ENCODE measurements at regions not wholly inside any gene's neighbourhood (a gene's known extent, or its start where the extent isn't known, plus 50 kb on each side); places are given as distances from the start of the nearest gene placed in this dataset.
"Not testable (repeated sequence)": the region's sequence is repeated elsewhere in the genome, so short reads cannot be mapped to it uniquely, and the experiment has no call there.

DNA sequence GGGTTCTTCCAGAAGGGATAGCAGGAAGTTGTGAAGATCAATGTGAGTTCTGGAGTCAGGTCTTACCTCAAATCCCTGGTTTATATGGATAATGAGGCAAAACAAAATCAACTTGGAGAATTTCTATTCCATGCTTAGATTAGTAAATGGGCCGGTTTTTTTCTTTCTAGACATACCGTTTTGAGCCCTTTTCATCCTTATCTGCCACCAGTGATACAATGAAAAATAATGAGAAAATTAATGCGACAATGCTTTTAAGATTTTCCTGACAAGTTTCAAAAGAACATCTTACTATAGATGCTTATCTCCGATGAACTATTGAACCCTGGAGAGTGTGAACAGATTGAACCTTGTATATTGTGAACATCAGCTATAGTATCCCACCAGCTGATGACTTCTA, 262.7 kb downstream of the BTG1 start:
- DNase-seq: no peak

DNA sequence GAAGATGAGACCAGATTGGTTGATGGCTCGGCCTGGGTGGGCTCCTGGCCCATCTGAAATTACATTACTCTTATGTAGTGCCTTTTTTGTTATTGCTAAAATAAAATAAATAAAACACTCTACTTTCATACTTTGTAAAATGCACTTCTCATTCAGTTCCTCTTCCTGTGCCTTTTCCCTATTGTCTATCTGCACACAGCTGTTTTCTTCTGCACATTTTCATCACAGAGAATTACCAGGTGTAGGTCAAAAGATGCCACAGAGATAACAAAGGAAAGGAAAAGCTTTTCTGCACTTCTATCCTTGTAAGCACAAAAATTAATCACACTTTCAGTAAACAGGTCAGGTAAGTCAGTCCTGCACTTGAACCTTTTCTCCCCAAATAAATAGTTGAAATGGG, 265.1 kb downstream of the BTG1 start:
- DNase-seq: no peak

DNA sequence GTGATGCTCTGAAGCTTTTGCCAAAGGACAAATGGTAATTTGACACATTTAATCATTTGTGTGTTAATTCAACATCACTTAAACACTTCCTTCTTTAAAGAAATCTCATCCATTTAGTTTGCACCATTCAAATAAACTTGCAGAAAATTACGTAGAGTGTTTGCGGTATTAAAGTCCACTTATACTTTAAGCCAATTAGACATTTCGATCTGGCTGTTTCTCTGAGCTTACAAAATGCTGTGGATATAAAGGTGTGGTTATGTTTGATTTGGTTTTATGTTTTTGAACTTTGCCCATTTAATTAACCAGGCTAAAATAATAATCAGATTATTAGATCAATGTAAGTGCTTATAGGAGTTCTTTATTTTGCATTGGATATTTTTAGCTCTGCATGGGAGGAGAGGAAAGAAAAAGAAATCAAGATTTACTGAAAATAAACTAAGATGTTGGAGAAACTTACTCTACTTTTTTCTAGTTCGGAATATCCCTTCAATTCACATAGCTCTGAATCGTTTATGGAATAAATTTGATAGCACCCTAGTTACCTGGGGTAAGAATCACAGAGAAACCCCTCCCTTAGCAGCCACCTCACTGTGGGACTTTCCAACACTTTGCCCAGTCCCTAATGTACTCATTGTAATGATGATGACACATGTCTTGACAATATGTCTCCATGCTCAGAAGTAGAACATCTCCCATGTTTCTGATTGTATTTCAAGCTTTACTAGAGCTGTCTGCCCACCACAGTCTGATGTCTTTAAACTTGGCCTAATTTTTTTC, 268.0 kb downstream of the BTG1 start:
- peak; percentile 69 for DNase-seq

GRCh38 chr12:91877022-91877421, 268.6 kb downstream of the BTG1 start:
- DNase-seq: peak; percentile 99

DNA sequence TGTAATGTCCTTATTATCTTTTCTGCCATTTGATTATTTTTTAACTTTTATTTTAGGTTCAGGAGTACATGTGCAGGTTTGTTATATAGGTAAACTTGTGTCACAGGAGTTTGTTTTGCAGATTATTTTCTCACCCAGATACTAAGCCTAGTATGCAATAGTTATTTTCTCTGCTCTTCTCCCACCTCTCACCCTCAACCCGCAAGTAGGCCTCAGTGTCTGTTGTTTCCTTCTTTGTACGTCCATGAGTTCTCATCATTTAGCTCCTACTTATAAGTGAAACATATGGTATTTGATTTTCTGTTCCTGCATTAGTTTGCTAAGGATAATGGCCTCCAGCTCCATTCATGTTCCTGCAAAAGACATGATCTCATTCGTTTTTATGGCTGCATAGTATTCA, 270.0 kb downstream of the BTG1 start:
- DNase-seq: not testable (repeated sequence)

DNA sequence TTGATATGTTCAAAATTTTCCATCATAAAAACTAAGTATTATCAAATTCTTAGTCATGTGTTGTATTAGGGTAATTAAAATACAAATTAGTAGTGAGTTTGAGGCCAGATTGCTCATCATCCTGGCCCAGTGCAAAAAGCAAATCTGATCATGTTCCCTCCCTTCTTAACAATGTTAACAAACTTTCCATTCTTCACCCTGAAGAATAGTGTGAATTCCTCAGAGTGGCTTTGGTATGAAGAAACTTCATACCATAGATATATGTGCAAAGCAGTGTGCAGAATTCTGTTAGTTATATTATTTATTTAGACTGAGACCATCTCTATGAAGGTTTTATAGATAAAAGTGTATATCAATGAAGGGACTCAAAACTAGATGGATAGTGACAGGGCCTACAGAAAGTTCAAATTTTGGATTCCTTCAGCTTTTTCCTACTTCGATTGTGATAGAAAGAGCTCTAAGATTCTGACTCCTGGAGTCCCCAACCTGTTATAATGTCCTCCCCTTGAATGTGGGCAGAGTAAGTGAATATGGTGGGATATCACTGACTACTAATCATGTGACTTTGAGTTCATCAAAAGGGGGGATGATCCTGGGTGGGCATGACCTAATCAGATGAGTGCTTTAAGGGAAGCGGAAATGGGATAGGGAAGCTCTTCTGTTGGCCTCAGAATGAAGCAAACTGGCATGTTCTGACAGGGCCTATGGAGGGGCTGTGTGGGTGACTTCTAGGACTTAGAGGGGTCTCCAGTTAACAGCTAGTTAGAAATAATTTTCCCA, 271.4 kb downstream of the BTG1 start:
- DNase-seq: peak; percentile 48

GRCh38 chr12:91871751-91872150, 273.9 kb downstream of the BTG1 start:
- DNase-seq: peak; percentile 90

DNA sequence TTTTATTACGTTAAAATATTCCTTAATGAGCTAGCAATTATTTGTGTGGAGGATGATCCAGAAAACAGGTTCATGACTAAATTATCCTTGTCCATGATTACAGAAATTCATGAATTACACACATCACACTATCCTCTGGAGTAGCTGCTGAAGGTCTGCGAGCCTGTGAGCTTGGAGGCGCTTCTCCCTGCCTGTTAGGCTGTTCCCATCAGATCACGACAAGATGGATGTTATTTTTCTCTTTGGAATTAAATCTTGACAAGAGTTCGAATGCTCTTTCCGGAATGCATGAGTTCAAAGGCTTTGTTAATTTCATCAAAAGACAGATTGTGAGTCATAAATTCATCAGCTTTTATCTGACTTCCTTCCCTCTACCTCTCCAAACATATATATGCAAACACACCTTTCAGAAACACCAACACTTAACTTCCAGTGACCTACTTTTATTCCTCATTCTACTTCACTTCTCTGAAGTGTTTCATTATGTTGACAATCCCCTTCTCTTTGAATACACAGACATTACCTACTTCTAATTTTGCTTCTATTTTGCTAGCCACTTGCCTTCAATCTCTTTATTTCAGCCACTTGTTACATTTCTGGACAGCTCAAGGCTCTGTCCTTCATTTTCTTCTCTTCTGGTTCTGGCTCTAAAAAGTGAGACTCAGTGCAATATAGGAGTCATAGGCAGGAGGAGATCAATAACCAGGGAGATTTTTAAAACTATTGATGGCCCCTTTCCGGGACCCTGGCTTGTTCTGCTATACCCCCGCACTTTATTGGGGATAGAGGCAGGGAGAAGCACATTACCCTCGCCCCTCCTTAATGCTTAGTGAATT, 274.6 kb downstream of the BTG1 start:
- DNase-seq: no peak

GRCh38 chr12:91868054-91868453, 277.6 kb downstream of the BTG1 start:
- no peak for DNase-seq

GRCh38 chr12:91866566-91866965, 279.1 kb downstream of the BTG1 start:
- DNase-seq: no peak

- no peak for DNase-seq
Measured at GRCh38 chr12:91863702-91864101, 281.9 kb downstream of the BTG1 start.

DNA sequence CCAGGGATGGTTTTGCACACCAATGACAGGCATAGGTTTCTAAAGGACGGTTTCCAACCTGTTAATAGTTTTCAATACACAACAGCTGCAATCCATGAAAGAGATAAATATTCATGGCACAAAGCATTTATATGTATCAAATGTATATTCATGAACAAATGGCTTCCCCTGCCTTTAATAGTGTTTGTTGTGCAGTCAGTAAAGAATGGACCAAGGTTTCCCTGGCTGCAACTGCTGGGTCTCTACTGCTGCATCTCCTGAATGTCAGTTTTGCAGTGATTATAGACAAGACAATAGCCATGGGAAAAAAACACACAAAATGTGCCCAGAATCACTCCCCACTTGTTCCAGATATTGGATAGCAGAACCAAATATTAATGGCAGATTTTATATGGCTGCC, 284.1 kb downstream of the BTG1 start:
- DNase-seq: no peak

DNA sequence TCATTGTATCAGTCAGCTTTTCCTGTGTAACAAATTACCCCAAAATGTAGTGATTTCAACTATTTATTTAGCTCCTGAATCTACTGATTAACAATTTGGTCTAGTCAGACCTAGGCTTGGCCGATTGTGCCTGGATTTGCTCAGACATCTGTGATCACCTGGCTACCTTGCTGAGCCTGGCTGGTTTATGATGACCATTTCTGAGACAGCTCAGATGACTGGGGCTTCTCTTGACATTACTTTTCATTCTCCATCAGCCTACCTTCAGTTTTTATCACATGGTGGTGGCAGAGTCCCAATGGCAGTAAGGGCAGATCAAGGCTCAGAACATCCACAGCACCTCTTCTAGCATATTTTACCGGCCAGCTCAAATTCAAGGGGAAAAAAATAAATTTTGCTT, 286.3 kb downstream of the BTG1 start:
- no peak for DNase-seq

DNA sequence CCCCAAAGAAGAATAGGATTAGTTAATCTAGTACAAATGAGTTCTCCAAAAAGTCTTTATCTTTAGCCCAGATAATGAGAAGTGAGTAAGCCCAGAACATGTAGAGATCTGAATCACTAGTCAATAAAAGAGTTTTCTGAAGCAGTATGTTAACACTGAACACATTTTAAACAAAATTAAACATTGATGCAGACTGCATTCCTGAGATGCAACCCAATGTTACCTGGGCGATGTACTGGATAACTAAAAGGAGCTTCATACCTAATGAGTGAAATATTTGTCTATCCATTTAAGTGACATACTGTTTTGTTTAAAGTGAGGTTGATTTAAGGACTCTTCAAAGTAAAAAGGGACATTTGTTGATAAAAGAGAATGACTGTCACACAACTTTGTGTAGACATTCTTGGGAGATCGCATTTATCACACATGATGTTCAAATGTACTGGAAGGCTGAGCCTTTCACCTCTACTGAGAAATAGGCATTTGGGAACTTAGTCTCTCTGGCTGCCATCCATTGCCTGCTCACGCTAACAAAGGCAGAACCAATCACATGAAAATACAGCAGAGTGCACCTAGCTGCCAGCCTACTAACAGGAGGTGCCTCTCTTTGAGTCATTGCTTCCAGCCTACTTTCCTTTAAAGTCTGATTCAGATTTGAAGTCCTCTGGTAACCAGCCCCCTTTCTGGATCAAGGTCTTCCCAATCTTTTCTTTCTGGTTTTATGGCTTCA, 287.7 kb downstream of the BTG1 start:
- no peak for DNase-seq

DNA sequence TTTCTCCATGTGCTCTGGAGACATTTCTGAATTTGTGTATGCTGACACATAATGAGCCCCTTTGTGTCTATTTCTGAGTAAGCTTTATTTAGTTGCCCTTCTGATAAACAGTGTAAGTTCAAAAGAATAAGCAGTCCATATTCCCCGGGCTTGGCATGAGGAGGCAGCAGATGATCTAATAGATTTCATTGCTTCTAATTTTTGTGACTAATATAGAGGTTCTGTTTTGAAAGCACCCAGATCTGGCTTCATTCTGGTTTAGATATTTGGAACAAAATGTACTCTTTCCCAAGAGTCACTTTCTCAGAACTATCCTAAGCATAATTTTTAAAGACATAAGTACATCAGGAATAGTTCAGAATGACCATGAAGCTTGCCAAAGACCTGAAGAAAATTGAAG, 290.9 kb downstream of the BTG1 start:
- peak; percentile 54 for DNase-seq

GRCh38 chr12:91853350-91854127, 292.1 kb downstream of the BTG1 start:
- DNase-seq: no peak

DNA sequence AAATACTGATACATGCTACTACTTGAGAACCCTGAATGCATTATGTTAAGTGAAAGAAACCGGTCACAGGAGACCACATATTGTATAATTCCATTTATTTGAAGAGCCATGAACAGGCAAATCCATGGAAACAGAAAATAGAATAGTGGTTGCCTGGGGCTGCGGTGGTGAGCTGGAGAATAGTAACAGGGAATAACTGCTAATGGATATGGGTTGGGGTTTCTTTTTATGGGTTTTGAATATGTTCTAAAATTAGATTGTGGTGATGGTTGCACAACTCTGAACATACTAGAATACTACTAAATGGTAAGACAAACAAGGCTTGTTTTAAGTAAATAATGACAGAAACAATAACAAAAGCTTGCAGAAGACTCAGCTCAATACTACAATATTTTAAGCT, 293.0 kb downstream of the BTG1 start:
- no peak for DNase-seq

DNA sequence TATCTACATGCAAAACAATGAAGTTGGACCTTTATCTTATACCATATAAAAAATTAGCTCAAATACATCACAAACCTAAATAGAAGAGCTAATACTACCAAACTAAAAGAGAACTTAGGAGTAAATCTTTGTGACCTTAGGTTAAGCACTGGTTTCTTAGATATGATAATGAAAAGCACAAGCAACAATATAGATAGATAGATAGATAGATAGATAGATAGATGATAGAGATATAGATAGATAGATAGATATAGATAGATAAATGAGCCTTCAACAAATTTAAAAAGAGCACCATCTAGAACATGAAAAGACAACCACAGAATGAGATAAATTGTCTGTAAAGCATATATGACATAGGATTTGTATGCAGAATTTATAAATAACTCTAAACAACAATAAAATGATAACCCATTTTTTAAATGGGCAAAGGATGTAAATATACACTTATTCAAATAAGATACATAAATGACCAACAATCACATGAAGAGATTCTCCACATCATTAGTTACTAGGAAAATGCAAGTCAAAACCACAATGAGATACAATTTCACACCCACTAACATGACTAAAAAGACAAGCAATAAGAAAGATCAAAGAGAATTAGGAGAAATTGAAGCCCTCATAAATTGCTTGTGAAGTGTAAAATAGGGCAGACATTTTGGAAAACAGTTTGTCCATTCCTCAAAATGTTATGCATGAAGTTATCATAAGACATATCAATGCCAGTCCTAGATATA, 293.7 kb downstream of the BTG1 start:
- DNase-seq: peak; percentile 19

- DNase-seq: no peak
Measured at GRCh38 chr12:91846466-91847055, 299.1 kb downstream of the BTG1 start.

DNA sequence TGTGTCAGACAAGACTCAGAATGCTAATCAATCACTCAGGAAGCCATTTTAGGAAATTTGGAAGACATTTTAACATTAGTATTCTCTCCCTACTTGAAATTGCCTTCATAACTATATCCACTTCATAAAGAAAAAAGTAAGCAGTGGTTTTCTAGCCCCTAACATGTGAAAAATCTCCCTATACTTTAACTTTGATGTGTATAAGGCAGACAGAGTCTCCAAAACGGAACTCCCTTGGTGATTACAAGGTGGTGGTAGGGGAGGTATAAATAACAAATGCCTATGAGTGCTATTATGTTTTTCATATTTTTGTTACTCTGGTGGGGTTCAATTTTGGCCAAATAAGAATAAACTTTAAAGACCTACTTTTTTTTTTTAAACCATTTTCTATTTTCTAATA, 300.3 kb downstream of the BTG1 start:
- DNase-seq: no peak

GRCh38 chr12:91841822-91842221, 303.8 kb downstream of the BTG1 start:
- no peak for DNase-seq

Measured in inflammatory macrophage treated with lipopolysaccharide for 4 hours (primary cell).